ENCODE measurements at regions not wholly inside any gene's neighbourhood (a gene's known extent, or its start where the extent isn't known, plus 50 kb on each side); places are given as distances from the start of the nearest gene placed in this dataset.

DNA sequence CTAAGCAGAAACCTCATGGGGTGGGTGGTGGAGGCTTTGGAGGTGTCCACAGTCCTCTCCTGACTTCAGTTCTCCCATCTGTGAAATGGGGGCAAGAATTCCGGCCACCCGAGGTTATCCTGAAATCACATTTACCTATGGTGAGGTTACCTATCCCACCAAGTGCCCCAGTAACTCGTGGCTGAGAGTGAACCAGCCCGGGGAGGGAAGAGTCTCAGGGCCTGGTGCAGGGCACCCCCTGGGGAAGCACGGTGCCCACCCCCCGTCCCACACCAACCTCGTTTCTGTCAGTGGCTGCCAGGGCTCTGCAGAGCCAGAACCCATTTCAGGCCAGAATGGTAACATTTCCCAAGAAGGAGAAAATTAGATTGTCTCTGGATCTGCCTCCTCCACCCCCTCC lies 83.7 kb upstream of the VSTM2B start (continued):
- no peak for TF ChIP-seq KDM5A (IDR thresholded peaks at IDR 0.05; ENCODE audit: low read length)
- no peak for TF ChIP-seq TAF1 (IDR thresholded peaks at IDR 0.05; ENCODE audit: low read depth, low read length)
- no peak for TF ChIP-seq RBBP5 (IDR thresholded peaks at IDR 0.05; ENCODE audit: borderline replicate concordance, low read depth, low read length)
- no peak for TF ChIP-seq KDM1A (IDR thresholded peaks at IDR 0.05; ENCODE audit: borderline replicate concordance, low read length)
- TF ChIP-seq, protein P1, sequence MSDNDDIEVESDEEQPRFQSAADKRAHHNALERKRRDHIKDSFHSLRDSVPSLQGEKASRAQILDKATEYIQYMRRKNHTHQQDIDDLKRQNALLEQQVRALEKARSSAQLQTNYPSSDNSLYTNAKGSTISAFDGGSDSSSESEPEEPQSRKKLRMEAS (IDR thresholded peaks at IDR 0.05), result no peak
- no peak for TF ChIP-seq SP4 (IDR thresholded peaks at IDR 0.05; ENCODE audit: low read length)
- no peak for TF ChIP-seq CBX8 (IDR thresholded peaks at IDR 0.05; ENCODE audit: borderline replicate concordance, low read depth, low read length)
- TF ChIP-seq KDM4A (IDR thresholded peaks at IDR 0.05; ENCODE audit: low read depth, low read length, severe bottlenecking), result no peak
- TF ChIP-seq SUZ12 (IDR thresholded peaks at IDR 0.05; ENCODE audit: low read length), result no peak
- TF ChIP-seq, protein P2, sequence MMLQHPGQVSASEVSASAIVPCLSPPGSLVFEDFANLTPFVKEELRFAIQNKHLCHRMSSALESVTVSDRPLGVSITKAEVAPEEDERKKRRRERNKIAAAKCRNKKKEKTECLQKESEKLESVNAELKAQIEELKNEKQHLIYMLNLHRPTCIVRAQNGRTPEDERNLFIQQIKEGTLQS (IDR thresholded peaks at IDR 0.05; ENCODE audit: insufficient read depth, low read depth, low read length), result no peak
- TF ChIP-seq JUND (IDR thresholded peaks at IDR 0.05; ENCODE audit: low read length), result no peak
- no peak for TF ChIP-seq MAFK (IDR thresholded peaks at IDR 0.05; ENCODE audit: low read depth, low read length)
- TF ChIP-seq SP2 (IDR thresholded peaks at IDR 0.05; ENCODE audit: low read length), result no peak
- TF ChIP-seq EGR1 (IDR thresholded peaks at IDR 0.05; ENCODE audit: borderline replicate concordance, low read depth, low read length), result no peak
- TF ChIP-seq RFX5 (IDR thresholded peaks at IDR 0.05; ENCODE audit: borderline replicate concordance, low read depth, low read length), result no peak
- TF ChIP-seq YY1 (IDR thresholded peaks at IDR 0.05; ENCODE audit: low read depth, low read length), result no peak
- TF ChIP-seq, protein P3, sequence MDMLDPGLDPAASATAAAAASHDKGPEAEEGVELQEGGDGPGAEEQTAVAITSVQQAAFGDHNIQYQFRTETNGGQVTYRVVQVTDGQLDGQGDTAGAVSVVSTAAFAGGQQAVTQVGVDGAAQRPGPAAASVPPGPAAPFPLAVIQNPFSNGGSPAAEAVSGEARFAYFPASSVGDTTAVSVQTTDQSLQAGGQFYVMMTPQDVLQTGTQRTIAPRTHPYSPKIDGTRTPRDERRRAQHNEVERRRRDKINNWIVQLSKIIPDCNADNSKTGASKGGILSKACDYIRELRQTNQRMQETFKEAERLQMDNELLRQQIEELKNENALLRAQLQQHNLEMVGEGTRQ (IDR thresholded peaks at IDR 0.05; ENCODE audit: low read length), result no peak
- TF ChIP-seq TBP (IDR thresholded peaks at IDR 0.05; ENCODE audit: low read depth, low read length), result no peak
- no peak for TF ChIP-seq RXRA (IDR thresholded peaks at IDR 0.05; ENCODE audit: insufficient read depth, low read depth, low read length)
